SK-N-DZ (cell line): ENCODE measurements at regions not wholly inside any gene's neighbourhood (a gene's known extent, or its start where the extent isn't known, plus 50 kb on each side); places are given as distances from the start of the nearest gene placed in this dataset.
"Not testable (repeated sequence)": the region's sequence is repeated elsewhere in the genome, so short reads cannot be mapped to it uniquely, and the experiment has no call there.

Source experiments
- DNase-seq: peaks from one replicate; pipeline ENCODE4 v3.0.0-alpha.2; 2015; ENCODE audit warnings: low spot score

DNA sequence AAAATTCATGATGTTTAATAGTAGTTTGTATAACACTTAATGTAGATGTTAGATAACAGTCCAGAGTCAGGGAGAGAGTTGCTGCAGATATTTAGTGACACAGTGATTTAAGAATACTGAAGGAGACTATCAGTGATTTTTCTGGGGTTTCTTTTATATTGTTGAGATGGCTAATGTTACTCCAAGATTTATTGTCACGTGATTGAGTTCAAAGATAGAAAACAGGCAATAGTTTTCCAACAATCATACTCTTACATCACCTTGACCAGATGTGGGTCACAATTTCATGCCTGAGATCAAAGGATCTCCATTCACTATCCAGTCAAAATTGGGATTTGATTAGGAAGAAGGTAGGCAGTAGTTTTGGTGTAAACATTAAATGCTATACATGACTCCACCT, 580.0 kb upstream of the ARRDC3 start:
- no peak for DNase-seq

GRCh38 chr5:91957666-91958065, 574.5 kb upstream of the ARRDC3 start:
- no peak for DNase-seq

DNA sequence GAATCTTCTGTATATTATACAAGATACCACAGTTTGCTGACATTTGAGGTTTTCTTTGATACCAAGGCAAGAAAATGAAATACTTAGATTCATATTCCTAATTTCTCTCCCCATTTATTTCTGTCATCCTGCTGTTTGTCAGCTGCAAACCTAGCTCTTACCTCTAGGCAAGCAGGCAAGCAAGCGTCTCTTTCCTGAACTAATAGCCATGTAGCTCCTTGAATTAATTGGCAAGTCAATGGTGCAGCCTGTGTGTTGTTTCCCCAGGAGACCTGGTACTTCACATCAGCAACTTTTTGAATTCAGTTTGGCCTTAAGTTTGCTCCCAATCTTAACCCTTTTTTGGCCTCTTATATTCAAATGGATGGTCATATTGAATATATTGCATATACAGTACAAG, 573.6 kb upstream of the ARRDC3 start:
- no peak for DNase-seq

DNA sequence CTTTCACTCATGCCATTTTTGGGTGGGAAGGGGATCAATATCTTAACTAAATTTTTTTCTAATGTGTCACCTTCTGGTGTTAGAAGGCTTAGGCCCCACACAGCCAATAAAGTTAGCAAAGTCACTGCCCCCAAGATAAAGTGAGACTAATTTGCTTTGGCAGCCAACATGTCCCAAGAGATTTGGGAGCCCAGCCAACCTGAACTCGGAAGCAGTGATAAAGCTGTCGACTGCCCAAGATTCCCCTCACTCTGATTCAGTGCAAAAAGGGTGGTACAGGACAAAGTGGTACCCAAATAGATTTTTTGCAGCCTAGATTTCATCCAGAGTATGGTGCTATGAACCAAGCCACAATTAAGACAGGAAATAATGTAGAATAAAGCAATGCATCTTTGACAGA, 572.5 kb upstream of the ARRDC3 start:
- DNase-seq: no peak

DNA sequence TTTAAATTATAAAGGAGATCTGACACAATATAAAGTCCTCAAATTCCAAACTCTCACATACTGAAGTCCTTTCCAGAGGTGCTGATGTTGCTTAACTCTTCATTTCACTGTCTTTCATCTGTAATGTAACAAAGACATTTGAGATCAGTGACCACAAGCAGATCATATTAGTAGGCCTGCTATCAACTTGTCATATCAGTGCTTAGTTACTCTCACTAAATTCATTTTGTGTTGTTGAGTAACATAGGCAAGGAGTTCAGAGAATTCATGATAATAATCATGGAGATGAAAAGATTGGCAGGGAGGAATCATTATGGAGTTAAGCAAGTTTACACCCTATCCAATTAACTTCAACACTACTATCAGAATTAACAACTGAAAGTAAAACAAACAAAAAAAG, 571.0 kb upstream of the ARRDC3 start:
- no peak for DNase-seq

- DNase-seq: no peak
These were observed 567.2 kb upstream of the ARRDC3 start for GRCh38 chr5:91950328-91950727.

DNA sequence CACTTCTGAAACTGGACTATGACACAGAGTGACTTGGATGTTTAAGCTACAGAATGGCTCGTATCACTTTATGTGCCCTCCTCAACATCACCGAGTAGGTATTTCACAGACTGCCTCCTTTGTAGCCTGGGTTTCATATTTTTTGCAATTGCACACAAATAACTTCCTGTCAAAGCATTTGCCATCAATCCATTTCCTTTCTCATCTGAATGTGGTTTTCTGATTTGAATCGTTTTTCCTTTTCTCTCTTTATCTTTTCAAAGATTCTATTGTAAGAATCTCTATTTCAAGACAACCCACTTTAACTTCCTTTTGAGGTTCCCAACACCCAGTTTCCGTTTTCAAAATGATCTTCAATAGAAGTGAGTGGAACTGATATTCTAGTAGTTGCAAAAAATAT, 563.8 kb upstream of the ARRDC3 start:
- DNase-seq: no peak

GRCh38 chr5:91941588-91941987, 558.5 kb upstream of the ARRDC3 start:
- no peak for DNase-seq

DNA sequence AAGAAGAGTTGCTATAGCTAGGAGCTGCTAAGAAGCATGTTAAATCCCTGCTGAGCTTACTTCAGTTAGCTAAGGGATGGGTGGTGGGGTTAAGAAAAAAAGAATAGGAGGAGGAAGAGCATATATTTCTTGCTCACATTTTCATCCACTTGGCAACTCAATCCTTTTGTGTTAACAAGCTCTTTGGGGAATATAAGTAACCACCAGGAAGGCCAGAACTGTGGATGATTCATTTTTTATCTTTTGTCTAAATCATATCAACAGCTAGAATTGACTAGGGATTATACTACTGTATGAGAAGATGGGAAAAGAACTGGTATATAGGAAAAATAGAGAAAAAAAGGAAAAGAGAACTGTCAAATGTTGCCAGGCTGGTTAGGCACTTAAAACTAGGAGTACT, 555.3 kb upstream of the ARRDC3 start:
- no peak for DNase-seq

DNA sequence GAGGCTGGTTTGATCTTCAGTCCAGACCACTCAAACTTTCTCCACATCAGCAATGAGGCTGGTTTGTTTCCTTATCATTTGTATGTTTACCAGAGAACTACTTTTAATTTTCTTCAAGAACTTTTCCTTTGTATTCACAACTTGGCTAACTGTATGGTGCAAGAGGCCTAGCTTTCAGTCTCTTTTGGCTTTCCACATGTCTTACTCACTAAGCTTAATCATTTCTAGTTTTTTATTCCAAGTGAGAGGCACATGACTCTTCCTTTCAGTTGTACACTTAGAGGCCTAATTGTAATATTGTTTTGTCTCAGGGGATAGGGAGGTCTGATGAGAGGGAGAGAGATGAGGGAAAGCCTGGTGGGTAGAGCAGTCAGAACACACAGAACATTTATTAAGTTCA, 554.0 kb upstream of the ARRDC3 start:
- no peak for DNase-seq

GRCh38 chr5:91929522-91929817, 546.4 kb upstream of the ARRDC3 start:
- no peak for DNase-seq

- DNase-seq: peak; percentile 15
These were observed 545.8 kb upstream of the ARRDC3 start for GRCh38 chr5:91928754-91929521.

GRCh38 chr5:91927439-91927838, 544.3 kb upstream of the ARRDC3 start:
- no peak for DNase-seq

GRCh38 chr5:91925249-91925648, 542.1 kb upstream of the ARRDC3 start:
- no peak for DNase-seq

- DNase-seq: not testable (repeated sequence)
These were observed 534.1 kb upstream of the ARRDC3 start for GRCh38 chr5:91917037-91917814.

GRCh38 chr5:91910655-91911054, 527.5 kb upstream of the ARRDC3 start:
- no peak for DNase-seq

- no peak for DNase-seq
These were observed 527.1 kb upstream of the ARRDC3 start for GRCh38 chr5:91910247-91910646.

DNA sequence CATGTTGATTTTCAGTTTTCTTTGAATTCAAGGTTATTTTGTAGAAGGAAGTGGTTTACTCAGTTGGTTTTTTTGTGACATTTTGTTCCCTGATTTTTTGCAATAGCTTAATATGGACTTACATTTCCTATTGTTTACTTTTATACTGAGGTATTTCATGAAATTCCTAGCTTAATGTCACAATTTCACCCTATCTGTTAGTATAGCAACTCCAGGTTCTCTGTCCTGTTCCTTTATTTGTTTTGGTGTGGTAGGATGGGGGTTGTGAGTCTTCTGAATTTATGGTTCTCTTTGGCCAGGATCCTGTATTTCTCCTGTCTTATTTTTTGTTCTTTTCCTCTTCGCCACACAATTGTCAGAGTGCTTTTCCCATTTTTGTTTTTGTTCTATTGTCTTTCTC, 523.4 kb upstream of the ARRDC3 start:
- DNase-seq: no peak

GRCh38 chr5:91906027-91906426, 522.9 kb upstream of the ARRDC3 start:
- no peak for DNase-seq

- DNase-seq: peak; percentile 30
These were observed 515.8 kb upstream of the ARRDC3 start for GRCh38 chr5:91898898-91899297.

DNA sequence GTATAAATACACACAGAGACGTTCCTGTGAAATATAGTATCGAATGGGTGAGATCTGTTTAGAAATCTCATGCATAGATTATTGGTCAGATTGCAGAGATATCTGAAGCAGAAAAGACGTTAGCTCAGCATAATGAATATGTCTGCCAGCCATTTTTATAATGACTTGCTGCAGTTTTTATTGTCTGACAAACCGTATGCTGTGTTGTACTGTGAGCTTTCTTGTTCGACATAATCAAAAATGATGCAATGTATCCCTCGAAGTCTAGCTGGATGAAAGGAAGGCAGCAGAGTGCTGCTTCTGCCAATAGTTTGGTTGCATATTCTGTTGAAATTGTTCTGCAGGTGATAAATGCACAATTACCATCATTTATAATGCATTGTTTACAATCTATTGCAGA, 514.9 kb upstream of the ARRDC3 start:
- no peak for DNase-seq

DNA sequence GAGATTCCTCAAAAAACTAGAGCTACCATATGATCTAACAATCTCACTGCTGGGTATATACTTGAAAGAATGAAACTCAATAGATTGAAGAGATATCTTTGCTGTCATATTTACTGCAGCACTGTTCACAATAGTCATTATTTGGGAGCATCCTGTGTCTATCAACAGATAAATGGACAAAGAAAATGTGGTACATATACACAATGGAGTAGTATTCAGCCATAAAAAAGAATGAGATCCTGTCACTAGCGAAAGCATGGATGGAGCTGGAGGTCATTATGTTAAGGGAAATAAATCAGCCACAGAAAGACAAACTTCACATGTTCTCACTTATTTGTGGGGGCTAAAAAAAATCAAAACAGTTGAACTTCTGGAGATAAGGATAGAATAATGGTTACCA, 505.7 kb upstream of the ARRDC3 start:
- DNase-seq: no peak
